Panc1 (cell line): ENCODE measurements at regions not wholly inside any gene's neighbourhood (a gene's known extent, or its start where the extent isn't known, plus 50 kb on each side); places are given as distances from the start of the nearest gene placed in this dataset.

Source experiments
- POLR2AphosphoS5 ChIP-seq: IDR thresholded peaks from 2 replicates; pipeline ENCODE4 v1.6.1; 2012; ENCODE audit warnings: mild to moderate bottlenecking, low read depth, low read length, moderate library complexity
- TF ChIP-seq, protein P1 (sequence below): fragments of 450-650 bp; IDR thresholded peaks from 2 replicates; pipeline ENCODE4 v1.5.1; 2017; ENCODE audit warnings: mild to moderate bottlenecking

- TF ChIP-seq, protein P1, sequence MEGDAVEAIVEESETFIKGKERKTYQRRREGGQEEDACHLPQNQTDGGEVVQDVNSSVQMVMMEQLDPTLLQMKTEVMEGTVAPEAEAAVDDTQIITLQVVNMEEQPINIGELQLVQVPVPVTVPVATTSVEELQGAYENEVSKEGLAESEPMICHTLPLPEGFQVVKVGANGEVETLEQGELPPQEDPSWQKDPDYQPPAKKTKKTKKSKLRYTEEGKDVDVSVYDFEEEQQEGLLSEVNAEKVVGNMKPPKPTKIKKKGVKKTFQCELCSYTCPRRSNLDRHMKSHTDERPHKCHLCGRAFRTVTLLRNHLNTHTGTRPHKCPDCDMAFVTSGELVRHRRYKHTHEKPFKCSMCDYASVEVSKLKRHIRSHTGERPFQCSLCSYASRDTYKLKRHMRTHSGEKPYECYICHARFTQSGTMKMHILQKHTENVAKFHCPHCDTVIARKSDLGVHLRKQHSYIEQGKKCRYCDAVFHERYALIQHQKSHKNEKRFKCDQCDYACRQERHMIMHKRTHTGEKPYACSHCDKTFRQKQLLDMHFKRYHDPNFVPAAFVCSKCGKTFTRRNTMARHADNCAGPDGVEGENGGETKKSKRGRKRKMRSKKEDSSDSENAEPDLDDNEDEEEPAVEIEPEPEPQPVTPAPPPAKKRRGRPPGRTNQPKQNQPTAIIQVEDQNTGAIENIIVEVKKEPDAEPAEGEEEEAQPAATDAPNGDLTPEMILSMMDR = no peak
- no peak for TF ChIP-seq POLR2AphosphoS5
Observed at GRCh38 chr17:34437188-34437587, 74.2 kb upstream of the CCL1 start.
